HUES48 (cell line): ENCODE measurements at regions not wholly inside any gene's neighbourhood (a gene's known extent, or its start where the extent isn't known, plus 50 kb on each side); places are given as distances from the start of the nearest gene placed in this dataset.

ENCODE experiments used
- H3K27ac ChIP-seq: one replicate; pipeline ENCODE4 v1.7.0; 2013; ENCODE audit warnings: low read depth, low read length, inconsistent platforms
- H3K27me3 ChIP-seq: 2 replicates; pipeline ENCODE4 v1.6.1; 2013; ENCODE audit warnings: mild to moderate bottlenecking, low read length; ENCODE audit not compliant: control insufficient read depth, insufficient read depth
- H3K36me3 ChIP-seq: 2 replicates; pipeline ENCODE4 v1.6.1; 2013; ENCODE audit warnings: low read length; ENCODE audit not compliant: control insufficient read depth, insufficient read depth
- H3K4me1 ChIP-seq: 2 replicates; pipeline ENCODE4 v1.6.1; 2013; ENCODE audit warnings: mild to moderate bottlenecking, low read length; ENCODE audit not compliant: control insufficient read depth, insufficient read depth
- H3K4me3 ChIP-seq: 2 replicates; pipeline ENCODE4 v1.5.1; 2013; ENCODE audit warnings: mild to moderate bottlenecking, low read depth, low read length
- H3K9ac ChIP-seq: 2 replicates; pipeline ENCODE4 v1.6.1; 2013; ENCODE audit warnings: mild to moderate bottlenecking, low read depth, low read length, moderate library complexity
- H3K9me3 ChIP-seq: 2 replicates; pipeline ENCODE4 v1.6.1; 2013; ENCODE audit warnings: low read length; ENCODE audit not compliant: control insufficient read depth, insufficient read depth

DNA sequence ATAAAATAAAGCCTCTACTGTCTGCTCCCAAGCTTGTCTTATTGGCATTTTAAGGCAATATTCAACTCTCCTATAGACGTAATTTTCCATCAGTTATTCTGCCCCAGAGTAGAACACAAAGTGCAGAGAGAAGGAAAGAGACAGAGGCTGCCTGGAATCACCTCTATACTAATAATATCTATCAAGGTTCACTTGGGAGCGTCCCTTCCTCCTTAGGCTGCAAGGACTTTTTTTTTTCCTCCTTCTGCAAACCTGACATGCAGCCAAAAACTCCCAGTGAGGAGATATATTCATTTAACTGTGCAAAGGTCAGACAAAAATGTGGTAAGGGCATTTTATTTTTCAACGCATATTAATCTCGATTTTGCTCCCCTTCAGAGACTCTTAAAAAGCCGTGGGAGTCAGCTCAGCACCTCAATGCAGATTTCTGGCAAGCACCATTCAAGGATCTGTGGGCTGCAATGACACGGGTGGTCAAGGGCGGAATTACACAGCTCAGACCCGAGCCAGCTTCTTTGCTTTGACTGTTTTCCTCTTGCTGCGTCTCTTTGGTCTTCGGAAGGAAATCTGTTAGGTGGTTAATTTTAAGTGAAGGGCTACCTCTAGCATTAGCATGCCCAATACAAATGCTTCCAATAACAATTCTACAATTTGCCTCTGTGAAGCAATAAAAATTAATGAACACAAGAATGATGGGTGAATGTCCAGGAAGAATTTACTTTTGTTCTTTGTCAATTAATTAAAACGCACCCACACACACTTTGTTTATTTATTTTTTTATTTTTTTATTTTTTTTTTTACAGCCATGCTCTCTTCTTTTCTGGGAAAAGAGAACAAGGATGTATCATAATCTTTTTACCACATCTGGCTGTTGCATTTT is 587.7 kb upstream of the GRAMD2B start:
- Histone ChIP-seq H3K36me3 (no peaks in the 10 kb centered on the region), H3K9me3 (no peaks in the 10 kb centered on the region), H3K27me3 (no peaks in the 10 kb centered on the region), H3K9ac (no peak overlapping the region), H3K27ac (no peak overlapping the region), H3K4me1 (peaks cover 26% of the 10 kb centered on the region), H3K4me3 (no peak overlapping the region)

DNA sequence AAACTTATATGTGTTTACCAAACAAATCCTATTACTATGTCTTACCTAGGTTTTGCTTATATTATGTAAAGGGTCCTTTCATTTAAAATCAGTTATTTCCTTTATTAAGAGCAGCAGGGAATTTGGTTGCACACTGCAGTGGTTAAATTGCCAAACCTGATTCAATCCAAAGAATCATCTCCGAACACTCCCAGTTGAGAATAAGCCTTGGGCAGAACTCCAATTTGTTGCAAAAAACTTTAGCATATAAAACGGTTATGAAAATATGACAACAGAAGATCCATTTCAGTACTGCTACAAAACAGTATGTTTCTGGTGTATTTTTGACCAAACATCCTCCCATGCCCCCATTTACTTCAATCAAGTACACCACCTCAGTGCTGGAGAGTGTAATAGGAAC is 587.0 kb upstream of the GRAMD2B start:
- peaks cover 26% of the 10 kb centered on the region for H3K4me1 ChIP-seq
- H3K9me3 ChIP-seq = no peaks in the 10 kb centered on the region
- no peaks in the 10 kb centered on the region for H3K27me3 ChIP-seq
- no peak overlapping the region for H3K27ac ChIP-seq
- no peaks in the 10 kb centered on the region for H3K36me3 ChIP-seq
- H3K4me3 ChIP-seq = no peak overlapping the region
- H3K9ac ChIP-seq = no peak overlapping the region

DNA sequence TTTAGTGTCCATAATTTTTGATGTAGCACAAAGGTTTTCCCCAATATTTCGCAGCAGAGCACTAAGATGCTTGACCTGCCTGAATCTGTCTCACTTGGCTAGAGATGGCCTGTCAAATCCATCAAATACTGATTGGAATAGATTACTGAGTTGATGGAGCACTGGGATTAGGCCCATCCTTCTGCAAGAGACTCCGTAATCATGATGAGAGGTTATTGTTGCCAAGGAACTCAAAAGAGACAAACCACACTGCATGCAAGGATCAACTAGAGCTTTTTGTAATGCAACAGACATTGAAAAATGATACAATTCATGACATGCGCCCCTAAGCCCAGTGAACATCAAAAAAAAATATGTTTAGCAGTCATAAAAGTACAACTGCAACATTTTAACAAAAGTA is 585.3 kb upstream of the GRAMD2B start:
- Histone ChIP-seq H3K9me3 (no peaks in the 10 kb centered on the region), H3K27me3 (no peaks in the 10 kb centered on the region), H3K9ac (no peak overlapping the region), H3K36me3 (no peaks in the 10 kb centered on the region), H3K27ac (no peak overlapping the region), H3K4me1 (peaks cover 26% of the 10 kb centered on the region), H3K4me3 (no peak overlapping the region)

DNA sequence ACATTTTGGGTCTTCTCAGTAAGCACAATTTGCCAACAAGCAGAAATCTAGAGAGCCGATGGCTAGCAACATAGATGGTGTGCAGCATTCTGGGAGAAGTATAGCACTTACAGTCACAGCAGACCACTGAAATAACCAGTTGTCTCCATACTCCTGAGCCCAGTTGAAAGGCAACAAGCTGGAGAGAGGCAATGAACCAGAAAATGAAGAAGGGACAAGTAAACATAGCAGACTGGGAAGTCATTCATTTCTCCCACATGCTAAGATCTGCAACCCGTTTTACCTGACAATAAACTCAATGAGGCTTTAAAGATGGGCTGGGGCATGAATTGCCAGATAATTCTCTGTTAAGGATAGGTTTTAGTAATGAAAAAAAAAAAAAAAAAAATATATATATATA is 575.6 kb upstream of the GRAMD2B start:
- Histone ChIP-seq H3K9ac (no peak overlapping the region), H3K27ac (no peak overlapping the region), H3K4me3 (no peak overlapping the region), H3K9me3 (no peaks in the 10 kb centered on the region), H3K27me3 (no peaks in the 10 kb centered on the region), H3K36me3 (no peaks in the 10 kb centered on the region), H3K4me1 (peaks cover 10% of the 10 kb centered on the region)

DNA sequence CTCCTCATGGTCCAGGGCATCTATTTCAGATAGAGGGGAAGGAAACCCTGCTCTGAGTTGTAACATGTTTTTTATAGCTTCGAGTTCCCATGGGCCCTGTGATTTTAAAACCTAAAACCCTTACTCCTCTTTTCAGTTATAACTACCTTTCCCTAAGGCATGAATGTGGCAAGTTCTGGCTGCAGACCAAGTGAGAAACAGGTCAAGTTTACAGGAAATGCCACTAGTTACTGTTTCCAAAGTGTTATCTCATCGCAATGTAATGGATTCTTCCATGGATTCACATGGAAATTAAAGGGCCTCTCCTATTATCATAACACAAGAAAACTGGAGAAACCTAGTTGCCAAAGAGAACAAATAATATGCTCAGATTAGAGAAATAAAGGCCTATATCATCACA is 574.5 kb upstream of the GRAMD2B start:
- H3K27ac ChIP-seq = no peak overlapping the region
- no peak overlapping the region for H3K9ac ChIP-seq
- peaks cover 10% of the 10 kb centered on the region for H3K4me1 ChIP-seq
- no peak overlapping the region for H3K4me3 ChIP-seq
- no peaks in the 10 kb centered on the region for H3K36me3 ChIP-seq
- H3K9me3 ChIP-seq = no peaks in the 10 kb centered on the region
- no peaks in the 10 kb centered on the region for H3K27me3 ChIP-seq

DNA sequence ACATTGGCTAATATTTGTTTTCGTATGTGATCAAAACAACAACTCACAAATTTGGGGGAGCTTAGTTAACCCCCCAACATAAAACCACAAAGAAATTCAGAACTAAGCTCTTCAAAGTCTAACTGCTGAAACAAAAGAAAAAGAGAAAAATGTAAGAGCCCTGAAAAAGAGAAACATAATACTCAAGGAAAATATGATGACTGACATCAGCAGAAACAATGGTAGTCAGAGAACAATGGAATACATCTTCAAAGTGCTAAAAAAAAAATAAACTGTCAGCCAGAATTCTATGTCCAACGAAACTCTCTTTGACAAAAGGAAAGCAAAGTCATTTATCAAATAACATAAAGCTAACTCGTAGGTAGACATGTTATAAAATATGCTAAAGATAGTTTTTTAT is 566.3 kb upstream of the GRAMD2B start:
- Histone ChIP-seq H3K27me3 (no peaks in the 10 kb centered on the region), H3K4me1 (no peaks in the 10 kb centered on the region), H3K4me3 (no peak overlapping the region), H3K36me3 (no peaks in the 10 kb centered on the region), H3K27ac (no peak overlapping the region), H3K9me3 (peaks cover 4% of the 10 kb centered on the region; the same call in 1 of the 2 replicates), H3K9ac (no peak overlapping the region)

DNA sequence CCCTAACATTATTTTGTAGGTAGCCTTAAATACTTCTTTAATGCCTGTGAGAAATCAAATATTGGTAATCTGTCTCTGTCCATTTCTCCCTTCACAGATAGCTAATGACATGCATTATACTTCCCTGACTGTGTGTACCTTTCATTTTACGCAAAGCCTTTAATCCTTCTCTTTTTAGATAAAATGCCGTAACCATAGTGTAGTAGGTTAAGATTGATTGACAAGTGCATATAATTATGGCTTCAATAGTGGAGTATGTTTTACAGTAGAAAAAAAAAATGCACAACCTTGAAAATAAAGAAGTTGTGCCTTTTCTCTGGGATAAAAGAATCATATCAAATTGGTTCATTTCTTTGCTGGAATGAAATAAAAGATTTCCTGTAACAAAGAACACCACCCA is 559.6 kb upstream of the GRAMD2B start:
- H3K9me3 ChIP-seq = no peaks in the 10 kb centered on the region

DNA sequence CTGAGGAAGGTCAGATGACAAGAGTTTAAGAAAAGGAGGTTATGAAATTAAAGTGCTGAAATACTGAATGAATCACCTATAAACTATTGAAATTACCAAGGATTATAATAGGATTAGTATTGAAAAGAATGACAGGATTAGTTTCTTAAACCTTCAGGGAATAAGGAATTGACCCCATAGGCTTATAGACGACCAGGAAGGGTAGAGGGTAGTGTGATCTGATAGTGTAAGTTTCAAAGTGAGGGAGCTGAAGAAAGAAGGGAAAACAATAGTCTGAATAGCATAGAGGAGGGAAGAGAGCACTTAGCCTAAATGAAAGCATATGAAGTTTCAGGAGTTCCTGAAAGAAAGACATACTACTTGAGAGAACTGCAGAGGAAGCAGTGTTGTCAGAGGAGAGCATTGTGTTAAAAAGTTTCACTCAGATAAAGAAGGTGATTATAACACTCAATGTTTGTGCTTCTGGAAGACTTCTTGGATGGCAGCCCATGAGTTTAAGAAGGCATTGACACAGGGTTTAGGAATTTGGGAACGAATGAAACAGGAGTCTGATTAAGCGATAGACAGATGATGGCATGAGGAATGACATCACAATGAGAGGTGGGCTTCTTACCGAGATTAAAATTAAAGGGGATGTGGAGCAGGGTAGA is 557.9 kb upstream of the GRAMD2B start:
- Histone ChIP-seq H3K4me3 (no peak overlapping the region), H3K27ac (no peak overlapping the region), H3K4me1 (peaks cover 8% of the 10 kb centered on the region), H3K9ac (no peak overlapping the region), H3K36me3 (no peaks in the 10 kb centered on the region), H3K9me3 (no peaks in the 10 kb centered on the region), H3K27me3 (no peaks in the 10 kb centered on the region)

More for the DNA sequence above, 559.6 kb upstream of the GRAMD2B start:
- H3K27me3 ChIP-seq = no peaks in the 10 kb centered on the region
- no peaks in the 10 kb centered on the region for H3K36me3 ChIP-seq
- no peaks in the 10 kb centered on the region for H3K4me1 ChIP-seq
- no peak overlapping the region for H3K4me3 ChIP-seq
- H3K27ac ChIP-seq = no peak overlapping the region
- H3K9ac ChIP-seq = no peak overlapping the region

DNA sequence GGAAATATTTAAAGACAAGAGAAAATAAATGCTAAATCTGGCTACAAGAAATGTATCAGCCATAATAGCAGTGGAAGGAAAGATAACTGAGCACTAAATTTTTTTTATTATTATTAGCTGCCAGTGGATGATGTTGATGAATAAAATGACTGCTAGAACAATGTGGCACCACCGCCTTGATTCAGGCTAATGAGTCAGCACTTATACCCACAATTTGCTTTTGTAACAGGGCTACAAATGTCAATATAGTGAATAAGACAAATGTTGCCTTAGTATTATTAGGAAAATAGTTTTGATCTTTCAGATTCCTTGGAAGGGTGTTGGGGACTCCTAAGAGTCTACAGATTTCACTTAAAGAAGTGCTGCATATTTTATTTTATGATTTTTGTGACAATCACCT is 555.2 kb upstream of the GRAMD2B start:
- Histone ChIP-seq H3K9me3 (no peaks in the 10 kb centered on the region), H3K9ac (no peak overlapping the region), H3K27ac (no peak overlapping the region), H3K4me1 (peaks cover 11% of the 10 kb centered on the region), H3K27me3 (no peaks in the 10 kb centered on the region), H3K4me3 (no peak overlapping the region), H3K36me3 (no peaks in the 10 kb centered on the region)

DNA sequence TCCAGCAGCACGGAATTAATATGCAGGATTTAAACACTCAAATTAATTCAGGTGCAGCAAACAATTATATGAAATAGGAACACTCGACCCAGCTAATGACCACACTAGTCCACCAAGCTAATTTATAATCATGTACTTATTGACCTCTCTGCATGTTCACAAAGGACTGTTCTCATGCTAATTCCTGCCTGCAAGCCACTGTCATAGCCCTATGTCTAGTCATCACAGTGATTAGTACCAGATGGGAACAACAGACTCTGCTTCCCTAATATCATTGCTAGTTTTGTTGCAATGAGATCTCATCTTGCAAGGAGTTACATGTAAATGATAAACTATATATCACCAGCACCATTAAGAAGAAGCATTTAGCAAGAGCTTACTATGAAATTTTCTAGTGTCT is 553.0 kb upstream of the GRAMD2B start:
- no peaks in the 10 kb centered on the region for H3K36me3 ChIP-seq
- no peak overlapping the region for H3K27ac ChIP-seq
- no peaks in the 10 kb centered on the region for H3K27me3 ChIP-seq
- no peak overlapping the region for H3K9ac ChIP-seq
- H3K4me1 ChIP-seq = peaks cover 11% of the 10 kb centered on the region
- H3K9me3 ChIP-seq = no peaks in the 10 kb centered on the region
- no peak overlapping the region for H3K4me3 ChIP-seq

DNA sequence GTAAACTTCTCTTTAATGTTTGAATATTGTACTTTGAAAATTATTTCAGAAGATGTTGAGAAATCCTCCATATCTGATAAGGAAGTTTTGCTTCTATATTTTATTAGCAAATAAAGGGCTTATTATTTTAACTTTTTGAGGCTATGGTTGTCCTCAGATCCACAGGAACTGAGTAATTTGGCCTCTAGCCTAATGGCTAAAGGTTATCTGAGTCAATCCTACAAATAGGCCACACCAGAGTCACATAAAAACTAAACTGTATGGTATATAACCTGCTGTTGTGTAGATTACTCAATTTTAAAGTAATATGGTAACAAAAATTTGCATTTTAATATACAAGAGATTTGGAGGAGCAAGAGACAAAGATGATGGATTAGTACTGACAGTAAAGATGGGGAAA is 549.2 kb upstream of the GRAMD2B start:
- no peaks in the 10 kb centered on the region for H3K27me3 ChIP-seq
- peaks cover 11% of the 10 kb centered on the region for H3K4me1 ChIP-seq
- H3K36me3 ChIP-seq = no peaks in the 10 kb centered on the region
- no peak overlapping the region for H3K9ac ChIP-seq
- H3K4me3 ChIP-seq = no peak overlapping the region
- no peaks in the 10 kb centered on the region for H3K9me3 ChIP-seq
- H3K27ac ChIP-seq = no peak overlapping the region
